ENCODE measurements at regions not wholly inside any gene's neighbourhood (a gene's known extent, or its start where the extent isn't known, plus 50 kb on each side); places are given as distances from the start of the nearest gene placed in this dataset.

- DNase-seq = no peak
These were observed 521.0 kb downstream of the SOX11 start for GRCh38 chr2:6213056-6213780.

GRCh38 chr2:6214471-6214870 lies 522.3 kb downstream of the SOX11 start:
- DNase-seq = no peak

- DNase-seq = no peak
These were observed 522.9 kb downstream of the SOX11 start for GRCh38 chr2:6215053-6215452.

GRCh38 chr2:6216234-6216633 lies 524.0 kb downstream of the SOX11 start:
- DNase-seq = no peak

GRCh38 chr2:6218926-6219325 lies 526.7 kb downstream of the SOX11 start:
- no peak for DNase-seq

- DNase-seq = no peak
These were observed 527.7 kb downstream of the SOX11 start for GRCh38 chr2:6219906-6220305.

- no peak for DNase-seq
These were observed 530.1 kb downstream of the SOX11 start for GRCh38 chr2:6222296-6222695.

- no peak for DNase-seq
These were observed 532.1 kb downstream of the SOX11 start for GRCh38 chr2:6224267-6224666.

GRCh38 chr2:6228251-6228650 lies 536.1 kb downstream of the SOX11 start:
- no peak for DNase-seq

GRCh38 chr2:6231166-6231565 lies 539.0 kb downstream of the SOX11 start:
- DNase-seq = no peak

GRCh38 chr2:6233993-6234392 lies 541.8 kb downstream of the SOX11 start:
- no peak for DNase-seq

GRCh38 chr2:6234702-6235101 lies 542.5 kb downstream of the SOX11 start:
- no peak for DNase-seq

GRCh38 chr2:6236317-6236716 lies 544.1 kb downstream of the SOX11 start:
- no peak for DNase-seq

GRCh38 chr2:6237039-6237660 lies 545.0 kb downstream of the SOX11 start:
- no peak for DNase-seq

- no peak for DNase-seq
These were observed 557.4 kb downstream of the SOX11 start for GRCh38 chr2:6249557-6249956.

GRCh38 chr2:6254441-6254840 lies 562.3 kb downstream of the SOX11 start:
- DNase-seq = no peak

GRCh38 chr2:6264198-6264597 lies 572.0 kb downstream of the SOX11 start:
- no peak for DNase-seq

- no peak for DNase-seq
These were observed 584.2 kb downstream of the CMPK2 start for GRCh38 chr2:6281524-6281923.

GRCh38 chr2:6283259-6283658 lies 582.4 kb downstream of the CMPK2 start:
- DNase-seq = no peak

- no peak for DNase-seq
These were observed 578.3 kb downstream of the CMPK2 start for GRCh38 chr2:6287406-6287805.

GRCh38 chr2:6288791-6289190 lies 576.9 kb downstream of the CMPK2 start:
- no peak for DNase-seq

- DNase-seq = no peak
These were observed 575.3 kb downstream of the CMPK2 start for GRCh38 chr2:6290217-6291015.

- no peak for DNase-seq
These were observed 570.9 kb downstream of the CMPK2 start for GRCh38 chr2:6294791-6295190.

GRCh38 chr2:6297238-6297637 lies 568.5 kb downstream of the CMPK2 start:
- DNase-seq = no peak
